ENCODE measurements at regions not wholly inside any gene's neighbourhood (a gene's known extent, or its start where the extent isn't known, plus 50 kb on each side); places are given as distances from the start of the nearest gene placed in this dataset.

GRCh38 chr1:200296091-200296661 lies 113.7 kb downstream of the ZNF281 start:
- Histone ChIP-seq H2BK12ac (ENCODE audit: low read depth, low read length) (no peak overlapping the region), H3K27me3 (replicated peaks in 1 of 4; ENCODE audit: control insufficient read depth in 3 of 4, extremely low read depth in 1 of 4, insufficient read depth in 3 of 4, low read length in 3 of 4) (peaks cover 0 to 2% (median 0%) of the 10 kb centered on the region in 4 experiments; a peak in 2 of 7 replicates), H4K91ac (replicated peaks; ENCODE audit: insufficient read length, low read length) (no peak overlapping the region), H2AFZ (ENCODE audit: low read length) (no peak overlapping the region), H3K9me3 (ENCODE audit: insufficient read depth in 2 of 2, low read depth in 1 of 2, low read length in 1 of 2) (no peaks in the 10 kb centered on the region), H4K5ac (ENCODE audit: insufficient read length, low read depth, low read length) (no peak overlapping the region), H3K4me3 (ENCODE audit: extremely low read depth in 1 of 4, insufficient read depth in 2 of 4, low read depth in 3 of 4, low read length in 4 of 4) (no peak overlapping the region), H3K79me1 (ENCODE audit: low read depth, low read length) (no peaks in the 10 kb centered on the region; the same call in 1 of the 2 replicates), H3K56ac (replicated peaks; ENCODE audit: insufficient read length, low read depth, low read length) (no peak overlapping the region), H3K4ac (replicated peaks; ENCODE audit: insufficient read length, low read depth, low read length) (no peak overlapping the region), H2BK20ac (ENCODE audit: low read length) (no peak overlapping the region), H3K4me1 (replicated peaks in 1 of 4; ENCODE audit: control insufficient read depth in 3 of 4, insufficient read depth in 4 of 4, low read length in 3 of 4) (no peaks in the 10 kb centered on the region), H3K9ac (replicated peaks in 1 of 4; ENCODE audit: extremely low read depth in 1 of 4, low read depth in 3 of 4, low read length in 3 of 4) (no peak overlapping the region), H3K18ac (ENCODE audit: extremely low read depth, low read length) (no peak overlapping the region), H4K20me1 (replicated peaks in 1 of 2; ENCODE audit: control insufficient read depth in 1 of 2, insufficient read depth in 2 of 2, low read length in 2 of 2) (no peaks in the 10 kb centered on the region), H3K4me2 (ENCODE audit: insufficient read depth in 1 of 2, low read depth in 2 of 2, low read length in 2 of 2) (no peak overlapping the region), H4K8ac (ENCODE audit: extremely low read depth, insufficient read depth, low read length) (no peak overlapping the region), H2BK15ac (ENCODE audit: low read length) (no peak overlapping the region), H3K23ac (ENCODE audit: insufficient read length) (no peak overlapping the region), H2BK5ac (ENCODE audit: low read depth, low read length) (no peak overlapping the region), H3K14ac (ENCODE audit: insufficient read length) (no peak overlapping the region), H2AK5ac (ENCODE audit: low read depth, low read length) (no peak overlapping the region), H3K23me2 (ENCODE audit: low read depth, low read length) (no peaks in the 10 kb centered on the region; the same call in 1 of the 2 replicates), H3K79me2 (ENCODE audit: control insufficient read depth in 1 of 2, insufficient read depth in 2 of 2, low read length in 2 of 2) (no peaks in the 10 kb centered on the region; a peak in 1 of 4 replicates), H3K36me3 (ENCODE audit: control insufficient read depth in 2 of 4, insufficient read depth in 4 of 4, low read length in 3 of 4) (no peaks in the 10 kb centered on the region), H2BK120ac (replicated peaks; ENCODE audit: low read depth, low read length) (no peak overlapping the region), H3K27ac (ENCODE audit: low read depth, low read length) (no peak overlapping the region)
- TF ChIP-seq ASH2L (IDR thresholded peaks at IDR 0.05; ENCODE audit: low read length) (no peak), CHD2 (IDR thresholded peaks at IDR 0.05; ENCODE audit: low read length) (no peak)
- POLR2A ChIA-PET (ENCODE audit: partially characterized antibody): no interaction called here
- FAIRE-seq (no peak), DNase-seq (ENCODE audit: low read depth in 1 of 2, low spot score in 2 of 2) (no peak)
- 50% methylated on average over 2 of the region's 2 CpGs; no CpG with 5 or more reads in 1 of the 2 experiments for WGBS, 2 experiments (ENCODE audit: extremely low coverage in 1 of 2, insufficient coverage in 1 of 2, insufficient read length in 1 of 2, insufficient replicate concordance in 2 of 2, low coverage in 1 of 2, low lambda C conversion rate in 2 of 2, missing lambda C conversion rate in 1 of 2)
- CTCF ChIA-PET (ENCODE audit: partially characterized antibody): interaction anchor here (1.0 to 6.5 kb wide), 6 partner anchors 11 to 195 kb away, joined by 3 to 46 read pairs (median 3); no protein-coding TSS in a partner anchor

All from H1 (cell line).